H1 (cell line): ENCODE measurements at regions not wholly inside any gene's neighbourhood (a gene's known extent, or its start where the extent isn't known, plus 50 kb on each side); places are given as distances from the start of the nearest gene placed in this dataset.

Experiments
- CTCF ChIA-PET: fragments of 300-600 bp; sonication (Branson Sonifier 250); formaldehyde crosslinking; loops from one replicate; lab custom pipeline; 2021; ENCODE audit not compliant: partially characterized antibody; lab: Charles Lee
- POLR2A ChIA-PET: fragments of 300-600 bp; sonication (Branson Sonifier 250); formaldehyde crosslinking; loops from one replicate; lab custom pipeline; 2021; ENCODE audit warnings: inconsistent platforms; ENCODE audit not compliant: partially characterized antibody; lab: Charles Lee
- DNase-seq, 2 experiments: peaks; one replicate each; pipeline versions ENCODE4 v3.0.0 to v3.0.0-alpha.2; 2010 to 2022; ENCODE audit warnings: low spot score in 2 of 2, low read depth in 1 of 2, mixed read lengths in 1 of 2
- FAIRE-seq: peaks from 2 replicates; lab custom pipeline; 2011; peaks lifted over from hg19 to GRCh38; lab: Jason Lieb, UNC
- H2AFZ ChIP-seq: 2 replicates; pipeline ENCODE4 v1.8.1; 2012; ENCODE audit warnings: low read length, inconsistent platforms
- H2AK5ac ChIP-seq: 2 replicates; pipeline ENCODE4 v1.6.1; 2013; ENCODE audit warnings: low read depth, low read length
- H2BK120ac ChIP-seq: replicated peaks from 2 replicates; pipeline ENCODE3; 2013; ENCODE audit warnings: low read depth, low read length, inconsistent platforms
- H2BK12ac ChIP-seq: 2 replicates; pipeline ENCODE4 v1.6.1; 2013; ENCODE audit warnings: low read depth, low read length
- H2BK15ac ChIP-seq: 2 replicates; pipeline ENCODE4 v1.6.1; 2013; ENCODE audit warnings: low read length
- H2BK20ac ChIP-seq: 2 replicates; pipeline ENCODE4 v1.6.1; 2013; ENCODE audit warnings: low read length
- H2BK5ac ChIP-seq: 2 replicates; pipeline ENCODE4 v1.6.1; 2013; ENCODE audit warnings: low read depth, low read length
- H3K14ac ChIP-seq: 2 replicates; pipeline ENCODE4 v1.6.1; 2013; ENCODE audit warnings: inconsistent platforms; ENCODE audit not compliant: insufficient read length
- H3K18ac ChIP-seq: 2 replicates; pipeline ENCODE4 v1.6.1; 2013; ENCODE audit warnings: low read length; ENCODE audit errors: extremely low read depth
- H3K23ac ChIP-seq: 2 replicates; pipeline ENCODE4 v1.6.1; 2013; ENCODE audit warnings: inconsistent platforms; ENCODE audit not compliant: insufficient read length
- H3K23me2 ChIP-seq: 2 replicates; pipeline ENCODE4 v1.6.1; 2013; ENCODE audit warnings: low read depth, low read length
- H3K27ac ChIP-seq: 2 replicates; pipeline ENCODE4 v1.6.1; 2011; ENCODE audit warnings: low read depth, low read length, inconsistent platforms
- H3K27me3 ChIP-seq, 4 experiments: replicated peaks in 1 of 4; 1 replicate in 1 of 4; 2 replicates in 3 of 4; pipeline versions ENCODE4 v1.6.1 to v1.8.1; 2011 to 2013; ENCODE audit warnings: low read length in 3 of 4, mild to moderate bottlenecking in 3 of 4, inconsistent platforms in 2 of 4, mixed read lengths in 2 of 4, moderate library complexity in 1 of 4; ENCODE audit not compliant: control insufficient read depth in 3 of 4, insufficient read depth in 3 of 4; ENCODE audit errors: extremely low read depth in 1 of 4
- H3K36me3 ChIP-seq, 4 experiments: 2 replicates each; pipeline versions ENCODE4 v1.6.1 to v1.8.1; 2011 to 2013; ENCODE audit warnings: mild to moderate bottlenecking in 4 of 4, low read length in 3 of 4, moderate library complexity in 2 of 4, control low read depth in 1 of 4, inconsistent platforms in 1 of 4; ENCODE audit not compliant: insufficient read depth in 4 of 4, control insufficient read depth in 2 of 4
- H3K4ac ChIP-seq: replicated peaks from 2 replicates; pipeline ENCODE3; 2013; ENCODE audit warnings: low read length, low read depth, mixed read lengths, inconsistent platforms; ENCODE audit not compliant: insufficient read length
- H3K4me1 ChIP-seq, 4 experiments: replicated peaks in 1 of 4; 1 replicate in 1 of 4; 2 replicates in 3 of 4; pipeline versions ENCODE4 v1.6.1 to v1.8.1; 2011 to 2013; ENCODE audit warnings: low read length in 3 of 4, inconsistent platforms in 2 of 4, mixed read lengths in 1 of 4; ENCODE audit not compliant: insufficient read depth in 4 of 4, control insufficient read depth in 3 of 4
- H3K4me2 ChIP-seq, 2 experiments: 2 replicates each; pipeline versions ENCODE4 v1.6.1 to v1.8.1; 2011 to 2013; ENCODE audit warnings: low read depth in 2 of 2, low read length in 2 of 2, control low read depth in 1 of 2, inconsistent platforms in 1 of 2, mild to moderate bottlenecking in 1 of 2; ENCODE audit not compliant: insufficient read depth in 1 of 2
- H3K4me3 ChIP-seq, 4 experiments: fragments of 200-600, 300-600 bp in 1 of 4; sonication (generic), shearing (Covaris generic), sonication (Bioruptor Twin) in 1 of 4; 2 replicates each; pipeline versions ENCODE4 v1.5.1 to v1.8.1; 2011 to 2016; ENCODE audit warnings: low read length in 4 of 4, low read depth in 3 of 4, control low read depth in 2 of 4, inconsistent platforms in 2 of 4, mild to moderate bottlenecking in 2 of 4, mixed read lengths in 1 of 4, moderate library complexity in 1 of 4; ENCODE audit not compliant: insufficient read depth in 2 of 4; ENCODE audit errors: extremely low read depth in 1 of 4
- H3K56ac ChIP-seq: replicated peaks from 2 replicates; pipeline ENCODE3; 2013; ENCODE audit warnings: low read depth, mild to moderate bottlenecking, mixed read lengths, low read length, inconsistent platforms; ENCODE audit not compliant: insufficient read length
- H3K79me1 ChIP-seq: 2 replicates; pipeline ENCODE4 v1.6.1; 2013; ENCODE audit warnings: low read depth, low read length, control low read depth
- H3K79me2 ChIP-seq, 2 experiments: 2 replicates each; pipeline versions ENCODE4 v1.6.1 to v1.8.1; 2012 to 2013; ENCODE audit warnings: low read length in 2 of 2, mild to moderate bottlenecking in 2 of 2, inconsistent platforms in 1 of 2; ENCODE audit not compliant: insufficient read depth in 2 of 2, control insufficient read depth in 1 of 2
- H3K9ac ChIP-seq, 4 experiments: replicated peaks in 1 of 4; 1 replicate in 1 of 4; 2 replicates in 3 of 4; pipeline versions ENCODE4 v1.6.1 to v1.8.1; 2011 to 2013; ENCODE audit warnings: low read depth in 3 of 4, low read length in 3 of 4, control low read depth in 2 of 4, mild to moderate bottlenecking in 2 of 4, moderate library complexity in 2 of 4, inconsistent platforms in 1 of 4; ENCODE audit errors: extremely low read depth in 1 of 4
- H3K9me3 ChIP-seq, 2 experiments: 2 replicates each; pipeline versions ENCODE4 v1.6.1 to v1.8.1; 2012 to 2013; ENCODE audit warnings: mild to moderate bottlenecking in 2 of 2, moderate library complexity in 2 of 2, control low read depth in 1 of 2, inconsistent platforms in 1 of 2, low read depth in 1 of 2, low read length in 1 of 2, mixed read lengths in 1 of 2; ENCODE audit not compliant: insufficient read depth in 2 of 2
- H4K20me1 ChIP-seq, 2 experiments: replicated peaks in 1 of 2; 2 replicates each; pipeline versions ENCODE3 to v1.8.1; 2011 to 2013; ENCODE audit warnings: inconsistent platforms in 2 of 2, low read length in 2 of 2, mild to moderate bottlenecking in 1 of 2; ENCODE audit not compliant: insufficient read depth in 2 of 2, control insufficient read depth in 1 of 2
- H4K5ac ChIP-seq: 2 replicates; pipeline ENCODE4 v1.6.1; 2013; ENCODE audit warnings: low read length, low read depth, mixed read lengths, inconsistent platforms; ENCODE audit not compliant: insufficient read length
- H4K8ac ChIP-seq: 2 replicates; pipeline ENCODE4 v1.8.0; 2013; ENCODE audit warnings: mild to moderate bottlenecking, moderate library complexity, low read length, inconsistent platforms; ENCODE audit not compliant: insufficient read depth; ENCODE audit errors: extremely low read depth
- H4K91ac ChIP-seq: replicated peaks from 2 replicates; pipeline ENCODE3; 2013; ENCODE audit warnings: low read length, mixed read lengths, inconsistent platforms; ENCODE audit not compliant: insufficient read length
- KDM5A ChIP-seq: fragments of 200-600 bp; IDR thresholded peaks from 2 replicates; pipeline ENCODE4 v1.7.1; 2012; ENCODE audit warnings: mild to moderate bottlenecking, low read length, inconsistent platforms, mixed read lengths
- TEAD4 ChIP-seq: IDR thresholded peaks from 2 replicates; pipeline ENCODE4 v1.6.1; 2012; ENCODE audit warnings: low read depth, low read length, inconsistent platforms, mixed read lengths
- WGBS, 2 experiments: shearing (Covaris generic) in 1 of 2; methylation state at CpG; one replicate each; pipeline versions ENCODE4 v1.1.6 to v1.1.7; 2013 to 2015; ENCODE audit warnings: low lambda C conversion rate in 2 of 2, mixed read lengths in 2 of 2, inconsistent platforms in 1 of 2, low coverage in 1 of 2, missing lambda C conversion rate in 1 of 2; ENCODE audit not compliant: insufficient replicate concordance in 2 of 2, insufficient coverage in 1 of 2, insufficient read length in 1 of 2; ENCODE audit errors: extremely low coverage in 1 of 2, missing lambda C conversion rate in 1 of 2; 5-methylcytosine and 5-hydroxymethylcytosine counted together
- TF ChIP-seq, protein P1 (sequence below), 3 experiments: IDR thresholded peaks; 1 replicate in 2 of 3; 2 replicates in 1 of 3; pipeline versions ENCODE4 v1.5.1 to v1.6.1; 2011; ENCODE audit warnings: low read length in 3 of 3, mild to moderate bottlenecking in 3 of 3, inconsistent platforms in 2 of 3, low read depth in 1 of 3, moderate library complexity in 1 of 3; ENCODE audit not compliant: insufficient read depth in 1 of 3; ENCODE audit errors: control extremely low read depth in 1 of 3

DNA sequence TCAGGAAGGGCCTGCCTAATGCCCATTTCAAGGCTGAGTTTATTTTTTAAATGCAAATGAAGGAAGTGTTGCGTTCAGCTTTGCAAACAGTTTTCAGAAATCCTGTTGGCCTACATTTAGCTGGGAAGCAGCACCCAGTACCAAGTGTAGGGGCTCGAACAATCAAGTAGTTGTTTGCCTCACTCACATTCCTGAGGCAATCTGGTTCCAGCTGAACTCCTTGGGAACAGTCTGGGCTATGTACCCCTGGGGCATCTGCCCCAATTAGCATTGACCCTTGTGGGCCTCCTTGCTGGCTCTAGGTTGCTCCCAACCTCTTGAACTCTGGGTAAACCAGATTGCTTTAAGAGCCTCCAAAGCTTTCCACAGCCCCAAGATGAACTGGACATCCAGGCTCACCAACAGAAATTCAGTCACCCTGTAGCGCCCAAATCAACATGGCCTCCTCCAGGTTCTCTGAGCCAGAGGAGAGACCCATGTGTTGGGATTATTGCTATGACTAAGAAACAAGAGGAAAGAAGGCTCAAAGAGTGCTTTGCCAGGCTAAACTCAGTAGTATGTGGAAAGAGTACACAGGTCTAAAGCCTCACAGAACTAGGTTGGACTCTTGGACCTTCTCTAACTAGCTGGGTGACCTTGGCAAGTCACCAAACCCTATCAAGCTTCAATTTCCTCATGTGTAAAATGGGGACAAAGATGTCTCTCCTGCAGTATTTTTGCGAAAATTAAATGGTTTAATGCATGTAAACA is 532.7 kb downstream of the SOX2 start:
- Histone ChIP-seq H3K27me3 (no peaks in the 10 kb centered on the region), H3K4me2 (no peak overlapping the region), H3K23me2 (no peaks in the 10 kb centered on the region), H3K4me1 (peaks cover 0 to 8% (median 3%) of the 10 kb centered on the region in 4 experiments; a peak in 3 of 7 replicates), H3K18ac (no peak overlapping the region), H2BK12ac (no peak overlapping the region), H3K36me3 (no peaks in the 10 kb centered on the region), H3K79me2 (no peaks in the 10 kb centered on the region), H2BK20ac (no peak overlapping the region; the same call in 1 of the 2 replicates), H3K14ac (no peak overlapping the region), H2AFZ (no peak overlapping the region), H3K23ac (no peak overlapping the region), H3K79me1 (no peaks in the 10 kb centered on the region), H3K4me3 (no peak overlapping the region), H3K9me3 (no peaks in the 10 kb centered on the region), H2BK15ac (no peak overlapping the region), H4K91ac (no peak overlapping the region), H3K4ac (no peak overlapping the region), H3K56ac (no peak overlapping the region), H2BK120ac (no peak overlapping the region), H4K8ac (no peak overlapping the region), H2AK5ac (no peak overlapping the region), H2BK5ac (no peak overlapping the region), H3K27ac (no peak overlapping the region), H4K20me1 (no peaks in the 10 kb centered on the region), H3K9ac (no peak overlapping the region), H4K5ac (no peak overlapping the region)
- DNase-seq, result no peak
- POLR2A ChIA-PET, result interaction anchor here (0.6 kb wide), 1 partner anchor 380 kb away, joined by 3 read pairs; no protein-coding TSS in a partner anchor
- TF ChIP-seq, protein P1, sequence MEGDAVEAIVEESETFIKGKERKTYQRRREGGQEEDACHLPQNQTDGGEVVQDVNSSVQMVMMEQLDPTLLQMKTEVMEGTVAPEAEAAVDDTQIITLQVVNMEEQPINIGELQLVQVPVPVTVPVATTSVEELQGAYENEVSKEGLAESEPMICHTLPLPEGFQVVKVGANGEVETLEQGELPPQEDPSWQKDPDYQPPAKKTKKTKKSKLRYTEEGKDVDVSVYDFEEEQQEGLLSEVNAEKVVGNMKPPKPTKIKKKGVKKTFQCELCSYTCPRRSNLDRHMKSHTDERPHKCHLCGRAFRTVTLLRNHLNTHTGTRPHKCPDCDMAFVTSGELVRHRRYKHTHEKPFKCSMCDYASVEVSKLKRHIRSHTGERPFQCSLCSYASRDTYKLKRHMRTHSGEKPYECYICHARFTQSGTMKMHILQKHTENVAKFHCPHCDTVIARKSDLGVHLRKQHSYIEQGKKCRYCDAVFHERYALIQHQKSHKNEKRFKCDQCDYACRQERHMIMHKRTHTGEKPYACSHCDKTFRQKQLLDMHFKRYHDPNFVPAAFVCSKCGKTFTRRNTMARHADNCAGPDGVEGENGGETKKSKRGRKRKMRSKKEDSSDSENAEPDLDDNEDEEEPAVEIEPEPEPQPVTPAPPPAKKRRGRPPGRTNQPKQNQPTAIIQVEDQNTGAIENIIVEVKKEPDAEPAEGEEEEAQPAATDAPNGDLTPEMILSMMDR (IDR thresholded peaks at IDR 0.05; ENCODE audit: control extremely low read depth in 1 of 3, insufficient read depth in 1 of 3, low read depth in 1 of 3, low read length in 3 of 3), result no peak
- TF ChIP-seq TEAD4 (0 out of 2 replicates have a peak, but pooled peaks have one; percentile 20), KDM5A (no peak)
- CTCF ChIA-PET, result interaction anchor here (0.7 to 2.1 kb wide), 2 partner anchors 10 to 17 kb away, joined by 3 to 5 read pairs; no protein-coding TSS in a partner anchor
- WGBS, 2 experiments, result 85% methylated on average over 4 of the region's 4 CpGs; no CpG with 5 or more reads in 1 of the 2 experiments
- FAIRE-seq, result no peak
